Glutamatergic neuron (in vitro differentiated cells): ENCODE measurements at regions not wholly inside any gene's neighbourhood (a gene's known extent, or its start where the extent isn't known, plus 50 kb on each side); places are given as distances from the start of the nearest gene placed in this dataset.

Experiments
- DNase-seq: peaks from one replicate; pipeline ENCODE4 v3.0.0; 2022
- H3K27ac Mint-ChIP-seq: one replicate; pipeline ENCODE4 v1.8.0; 2020; ENCODE audit warnings: mild to moderate bottlenecking, mixed read lengths, inconsistent platforms; ENCODE audit not compliant: unreplicated experiment
- H3K27me3 Mint-ChIP-seq: one replicate; pipeline ENCODE4 v1.8.0; 2020; ENCODE audit warnings: mild to moderate bottlenecking, moderate library complexity, mixed read lengths, inconsistent platforms; ENCODE audit not compliant: unreplicated experiment
- H3K36me3 Mint-ChIP-seq: one replicate; pipeline ENCODE4 v1.8.0; 2020; ENCODE audit warnings: mild to moderate bottlenecking, mixed read lengths, inconsistent platforms; ENCODE audit not compliant: unreplicated experiment
- H3K4me1 Mint-ChIP-seq: one replicate; pipeline ENCODE4 v1.8.0; 2020; ENCODE audit warnings: mild to moderate bottlenecking, low read depth, mixed read lengths, inconsistent platforms; ENCODE audit not compliant: unreplicated experiment
- H3K4me3 Mint-ChIP-seq: one replicate; pipeline ENCODE4 v1.8.0; 2020; ENCODE audit warnings: mild to moderate bottlenecking, mixed read lengths, inconsistent platforms; ENCODE audit not compliant: unreplicated experiment
- H3K9me3 Mint-ChIP-seq: one replicate; pipeline ENCODE4 v1.8.0; 2020; ENCODE audit warnings: mild to moderate bottlenecking, moderate library complexity, mixed read lengths, inconsistent platforms; ENCODE audit not compliant: unreplicated experiment
- TF ChIP-seq, protein P1 (sequence below): fragments of 200-600 bp; sonication (generic); IDR thresholded peaks from one replicate; pipeline ENCODE4 v1.5.0; 2021; ENCODE audit not compliant: partially characterized antibody, unreplicated experiment

DNA sequence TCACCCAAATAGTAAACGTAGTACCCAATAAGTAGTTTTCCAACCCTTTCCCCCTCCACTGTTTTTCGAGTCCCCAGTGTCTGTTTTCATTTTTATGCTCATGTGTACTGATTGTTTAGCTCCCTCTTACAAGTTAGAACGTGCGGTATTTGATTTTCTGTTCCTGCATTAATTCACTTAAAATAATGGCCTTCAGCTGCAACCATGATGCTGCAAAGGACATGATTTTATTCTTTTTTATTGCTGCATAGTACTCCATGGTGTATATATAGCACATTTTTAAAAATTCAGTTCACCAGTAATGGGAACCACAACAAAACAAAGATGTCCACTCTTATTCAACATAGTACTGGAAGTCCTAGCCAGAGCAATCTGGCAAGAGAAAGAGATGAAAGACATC lies 72.8 kb downstream of the DUSP6 start:
- Mint-ChIP-seq H3K4me3 (no peak overlapping the region), H3K9me3 (peaks cover 2% of the 10 kb centered on the region), H3K4me1 (peaks cover 18% of the 10 kb centered on the region), H3K36me3 (no peaks in the 10 kb centered on the region), H3K27ac (no peak overlapping the region), H3K27me3 (no peaks in the 10 kb centered on the region)
- DNase-seq = no peak
- TF ChIP-seq, protein P1, sequence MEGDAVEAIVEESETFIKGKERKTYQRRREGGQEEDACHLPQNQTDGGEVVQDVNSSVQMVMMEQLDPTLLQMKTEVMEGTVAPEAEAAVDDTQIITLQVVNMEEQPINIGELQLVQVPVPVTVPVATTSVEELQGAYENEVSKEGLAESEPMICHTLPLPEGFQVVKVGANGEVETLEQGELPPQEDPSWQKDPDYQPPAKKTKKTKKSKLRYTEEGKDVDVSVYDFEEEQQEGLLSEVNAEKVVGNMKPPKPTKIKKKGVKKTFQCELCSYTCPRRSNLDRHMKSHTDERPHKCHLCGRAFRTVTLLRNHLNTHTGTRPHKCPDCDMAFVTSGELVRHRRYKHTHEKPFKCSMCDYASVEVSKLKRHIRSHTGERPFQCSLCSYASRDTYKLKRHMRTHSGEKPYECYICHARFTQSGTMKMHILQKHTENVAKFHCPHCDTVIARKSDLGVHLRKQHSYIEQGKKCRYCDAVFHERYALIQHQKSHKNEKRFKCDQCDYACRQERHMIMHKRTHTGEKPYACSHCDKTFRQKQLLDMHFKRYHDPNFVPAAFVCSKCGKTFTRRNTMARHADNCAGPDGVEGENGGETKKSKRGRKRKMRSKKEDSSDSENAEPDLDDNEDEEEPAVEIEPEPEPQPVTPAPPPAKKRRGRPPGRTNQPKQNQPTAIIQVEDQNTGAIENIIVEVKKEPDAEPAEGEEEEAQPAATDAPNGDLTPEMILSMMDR = no peak

DNA sequence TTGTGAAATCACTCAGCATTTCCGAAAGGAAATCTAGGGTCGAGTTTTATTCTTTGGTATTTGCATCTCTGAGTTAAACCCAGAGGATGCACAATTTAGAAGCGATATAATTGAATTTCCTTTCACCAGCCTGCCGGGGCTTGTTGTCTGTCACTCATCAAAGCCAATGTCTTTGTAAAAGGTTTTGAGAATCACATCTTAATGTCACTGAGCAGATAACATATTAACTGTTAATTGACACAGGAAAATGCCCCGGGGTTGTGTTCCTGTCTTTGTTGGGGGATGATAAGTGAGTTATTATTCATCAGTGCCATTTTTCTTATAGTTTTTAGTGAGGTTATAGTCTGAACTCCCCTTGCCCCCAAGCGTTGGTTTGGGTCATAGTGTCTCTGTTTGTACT lies 73.4 kb downstream of the DUSP6 start:
- TF ChIP-seq, protein P1 = no peak
- DNase-seq = no peak
- no peaks in the 10 kb centered on the region for H3K27me3 Mint-ChIP-seq
- no peaks in the 10 kb centered on the region for H3K36me3 Mint-ChIP-seq
- H3K4me1 Mint-ChIP-seq = peaks cover 18% of the 10 kb centered on the region
- H3K27ac Mint-ChIP-seq = no peak overlapping the region
- no peak overlapping the region for H3K4me3 Mint-ChIP-seq
- H3K9me3 Mint-ChIP-seq = peaks cover 2% of the 10 kb centered on the region

DNA sequence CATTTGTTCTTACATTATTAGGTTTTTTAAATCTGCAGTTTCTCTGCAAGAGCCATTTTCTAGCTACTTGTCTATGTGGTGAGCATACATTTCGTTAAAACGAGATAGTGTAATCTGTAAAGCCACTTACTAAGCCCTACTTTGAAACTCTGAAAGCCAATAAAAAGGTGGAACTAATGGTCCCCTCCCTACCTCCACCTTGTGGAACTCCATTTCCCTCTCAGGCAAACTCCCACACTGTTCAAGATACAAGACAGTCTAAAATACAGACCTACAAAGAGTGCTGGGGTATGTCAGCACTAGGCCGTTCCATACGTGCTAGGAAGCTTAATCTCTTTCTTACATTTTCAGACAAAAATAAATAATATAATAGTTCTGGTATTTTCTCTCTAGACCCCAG lies 74.1 kb downstream of the DUSP6 start:
- Mint-ChIP-seq H3K9me3 (peaks cover 2% of the 10 kb centered on the region), H3K27me3 (no peaks in the 10 kb centered on the region), H3K36me3 (no peaks in the 10 kb centered on the region), H3K27ac (no peak overlapping the region), H3K4me3 (no peak overlapping the region), H3K4me1 (peaks cover 18% of the 10 kb centered on the region)
- DNase-seq = no peak
- TF ChIP-seq, protein P1 = no peak

DNA sequence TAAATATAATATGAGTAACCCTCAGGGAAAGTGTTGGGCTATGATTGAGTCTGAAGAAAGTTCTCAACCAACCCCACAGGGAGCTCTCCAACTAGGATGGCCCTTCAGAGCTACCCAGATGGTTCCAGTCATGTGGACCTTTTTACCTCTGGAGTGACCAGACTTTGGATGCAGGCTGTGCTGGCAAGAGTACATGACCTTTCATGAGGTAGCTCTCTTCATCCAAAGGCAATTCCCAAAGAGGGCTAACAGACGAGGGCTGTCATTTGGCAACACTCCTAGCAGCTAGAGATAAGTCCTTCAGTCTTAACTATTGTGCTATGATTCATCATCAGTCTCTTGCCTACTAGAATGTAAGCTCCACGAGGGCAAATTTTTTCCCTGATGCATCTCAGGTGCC lies 75.4 kb downstream of the DUSP6 start:
- Mint-ChIP-seq H3K27me3 (no peaks in the 10 kb centered on the region), H3K4me1 (peaks cover 11% of the 10 kb centered on the region), H3K36me3 (no peaks in the 10 kb centered on the region), H3K27ac (no peak overlapping the region), H3K9me3 (peaks cover 6% of the 10 kb centered on the region), H3K4me3 (no peak overlapping the region)
- TF ChIP-seq, protein P1 = no peak
- no peak for DNase-seq

DNA sequence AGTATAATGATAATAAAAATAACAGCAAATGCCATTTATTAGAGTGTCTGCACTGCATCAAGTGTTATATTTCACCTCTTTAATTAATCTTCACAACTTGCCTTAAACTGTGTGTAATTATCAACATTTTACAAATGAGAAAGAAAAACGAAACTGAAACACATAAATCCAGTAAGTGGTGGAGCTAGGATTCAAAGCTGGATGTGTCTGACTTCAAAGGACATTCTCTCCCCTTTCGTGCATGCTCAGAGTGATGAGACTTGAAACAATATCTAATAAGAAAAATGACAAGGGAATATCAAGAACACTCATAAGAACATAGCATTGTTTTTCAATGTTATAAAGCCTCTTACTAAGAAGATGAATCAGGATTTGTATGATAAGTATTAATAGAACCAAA lies 78.8 kb downstream of the DUSP6 start:
- Mint-ChIP-seq H3K4me1 (no peaks in the 10 kb centered on the region), H3K9me3 (peaks cover 6% of the 10 kb centered on the region), H3K27me3 (no peaks in the 10 kb centered on the region), H3K36me3 (peaks cover 5% of the 10 kb centered on the region), H3K27ac (no peak overlapping the region), H3K4me3 (no peak overlapping the region)
- DNase-seq = no peak
- TF ChIP-seq, protein P1 = no peak
